HG03139 (cell line): ENCODE measurements at regions not wholly inside any gene's neighbourhood (a gene's known extent, or its start where the extent isn't known, plus 50 kb on each side); places are given as distances from the start of the nearest gene placed in this dataset.
"Not testable (repeated sequence)": the region's sequence is repeated elsewhere in the genome, so short reads cannot be mapped to it uniquely, and the experiment has no call there.

Source experiments
- ATAC-seq: cut with Tn5 transposase; IDR thresholded peaks from one replicate; pipeline ENCODE4 v1.9.1; 2021; ENCODE audit not compliant: unreplicated experiment

- no peak for ATAC-seq
Measured at GRCh38 chr5:62077823-62078550, 228.0 kb upstream of the KIF2A start.

GRCh38 chr5:62082370-62082801, 223.6 kb upstream of the KIF2A start:
- ATAC-seq, result no peak

GRCh38 chr5:62083247-62083646, 222.8 kb upstream of the KIF2A start:
- ATAC-seq, result no peak

- no peak for ATAC-seq
Measured at GRCh38 chr5:62083661-62084060, 222.3 kb upstream of the KIF2A start.

GRCh38 chr5:62084391-62084790, 221.6 kb upstream of the KIF2A start:
- ATAC-seq, result no peak

- no peak for ATAC-seq
Measured at GRCh38 chr5:62090953-62091352, 215.1 kb upstream of the KIF2A start.

GRCh38 chr5:62093411-62093810, 212.6 kb upstream of the KIF2A start:
- ATAC-seq, result no peak

- ATAC-seq, result no peak
Measured at GRCh38 chr5:62093976-62094375, 212.0 kb upstream of the KIF2A start.

- ATAC-seq, result no peak
Measured at GRCh38 chr5:62097361-62097760, 208.6 kb upstream of the KIF2A start.

- ATAC-seq, result no peak
Measured at GRCh38 chr5:62100201-62100600, 205.8 kb upstream of the KIF2A start.

- ATAC-seq, result not testable (repeated sequence)
Measured at GRCh38 chr5:62103863-62104262, 202.1 kb upstream of the KIF2A start.

- ATAC-seq, result no peak
Measured at GRCh38 chr5:62111428-62111827, 194.6 kb upstream of the KIF2A start.

- ATAC-seq, result no peak
Measured at GRCh38 chr5:62112689-62113228, 193.2 kb upstream of the KIF2A start.

- ATAC-seq, result no peak
Measured at GRCh38 chr5:62115014-62115413, 191.0 kb upstream of the KIF2A start.

- ATAC-seq, result no peak
Measured at GRCh38 chr5:62124266-62124665, 181.7 kb upstream of the KIF2A start.

- ATAC-seq, result no peak
Measured at GRCh38 chr5:62126090-62126489, 179.9 kb upstream of the KIF2A start.

GRCh38 chr5:62127098-62127736, 178.8 kb upstream of the KIF2A start:
- no peak for ATAC-seq

- ATAC-seq, result no peak
Measured at GRCh38 chr5:62130107-62130506, 175.9 kb upstream of the KIF2A start.

GRCh38 chr5:62132276-62132675, 173.7 kb upstream of the KIF2A start:
- no peak for ATAC-seq

GRCh38 chr5:62133426-62133825, 172.6 kb upstream of the KIF2A start:
- no peak for ATAC-seq

- no peak for ATAC-seq
Measured at GRCh38 chr5:62134811-62135210, 171.2 kb upstream of the KIF2A start.

GRCh38 chr5:62137628-62138027, 168.4 kb upstream of the KIF2A start:
- no peak for ATAC-seq
